Panc1 (cell line): ENCODE measurements at regions not wholly inside any gene's neighbourhood (a gene's known extent, or its start where the extent isn't known, plus 50 kb on each side); places are given as distances from the start of the nearest gene placed in this dataset.

Experiments
- ATAC-seq: fragments of 200-7000 bp; cut with Tn5 transposase; 2 replicates; pipeline ENCODE4 v1.9.1; 2020; ENCODE audit warnings: mild to moderate bottlenecking, moderate library complexity
- BruUV-seq: library from RNA; stranded (reverse); fragments of 400-500 nt; replicated peaks from 2 replicates; lab custom pipeline; 2021; lab: Mats Ljungman, UMichigan
- CTCF ChIA-PET: fragments of 300-600 bp; sonication (Branson Sonifier 250); formaldehyde crosslinking; loops from one replicate; lab custom pipeline; 2022; ENCODE audit warnings: antibody characterized with exemption; lab: Charles Lee
- POLR2A ChIA-PET: fragments of 300-600 bp; sonication (Branson Sonifier 250); formaldehyde crosslinking; loops from one replicate; lab custom pipeline; 2022; ENCODE audit warnings: antibody characterized with exemption; lab: Charles Lee
- DNase-seq: peaks from one replicate; pipeline ENCODE4 v3.0.0-alpha.2; 2010; ENCODE audit warnings: low read depth, low spot score
- H3K27ac ChIP-seq: 2 replicates; pipeline ENCODE4 v1.5.1; 2011; ENCODE audit warnings: mild to moderate bottlenecking, low read length, inconsistent platforms
- H3K27me3 ChIP-seq: fragments of 200-500 bp; sonication (Bioruptor generic); 2 replicates; pipeline ENCODE4 v1.6.0; 2014; ENCODE audit warnings: low read length, inconsistent platforms; ENCODE audit not compliant: control insufficient read depth, insufficient read depth
- H3K36me3 ChIP-seq: fragments of 200-500 bp; sonication (Bioruptor generic); 2 replicates; pipeline ENCODE4 v1.5.1; 2014; ENCODE audit warnings: inconsistent platforms, mild to moderate bottlenecking, low read length, moderate library complexity; ENCODE audit not compliant: control insufficient read depth, insufficient read depth
- H3K4me1 ChIP-seq: 2 replicates; pipeline ENCODE4 v1.5.1; 2011; ENCODE audit warnings: inconsistent platforms, mild to moderate bottlenecking, low read length, moderate library complexity; ENCODE audit not compliant: control insufficient read depth, insufficient read depth
- H3K4me3 ChIP-seq, 2 experiments: 2 replicates each; pipeline ENCODE4 v1.5.1; 2011 to 2012; ENCODE audit warnings: low read depth in 2 of 2, low read length in 2 of 2, mild to moderate bottlenecking in 2 of 2, inconsistent platforms in 1 of 2, moderate library complexity in 1 of 2
- H3K9me3 ChIP-seq: fragments of 200-500 bp; sonication (Bioruptor generic); 2 replicates; pipeline ENCODE4 v1.5.1; 2014; ENCODE audit warnings: low read depth, mild to moderate bottlenecking, inconsistent platforms, low read length, moderate library complexity; ENCODE audit not compliant: control insufficient read depth, insufficient read depth
- POLR2AphosphoS5 ChIP-seq: IDR thresholded peaks from 2 replicates; pipeline ENCODE4 v1.6.1; 2012; ENCODE audit warnings: mild to moderate bottlenecking, low read depth, low read length, moderate library complexity
- SIN3A ChIP-seq: IDR thresholded peaks from 2 replicates; pipeline ENCODE4 v1.6.1; 2012; ENCODE audit warnings: low read depth, mild to moderate bottlenecking, low read length, moderate library complexity, borderline replicate concordance; ENCODE audit not compliant: insufficient read depth
- TCF7L2 ChIP-seq: IDR thresholded peaks from 2 replicates; pipeline ENCODE4 v1.6.1; 2011; ENCODE audit warnings: mild to moderate bottlenecking, low read depth, low read length, inconsistent platforms
- in situ Hi-C: cut with HindIII; loops from 2 replicates; pipeline ENCODE4 v1.10.0; 2016; ENCODE audit warnings: low sequenced_read_pairs, low pct_unique_long_range_greater_than_20kb
- intact Hi-C: fragments of 100-400 bp; cut with micrococcal nuclease; formaldehyde crosslinking; loops from one replicate; pipeline ENCODE4 v1.10.0; 2022; ENCODE audit not compliant: unreplicated experiment
- TF ChIP-seq, protein P1 (sequence below), 2 experiments: IDR thresholded peaks; 2 replicates each; pipeline ENCODE4 v1.6.1; 2011 to 2012; ENCODE audit warnings: low read depth in 2 of 2, control low read depth in 1 of 2, low read length in 1 of 2, mild to moderate bottlenecking in 1 of 2, moderate library complexity in 1 of 2; ENCODE audit not compliant: insufficient read depth in 1 of 2
- TF ChIP-seq, protein P2 (sequence below): fragments of 450-650 bp; IDR thresholded peaks from 2 replicates; pipeline ENCODE4 v1.5.1; 2017; ENCODE audit warnings: mild to moderate bottlenecking

DNA sequence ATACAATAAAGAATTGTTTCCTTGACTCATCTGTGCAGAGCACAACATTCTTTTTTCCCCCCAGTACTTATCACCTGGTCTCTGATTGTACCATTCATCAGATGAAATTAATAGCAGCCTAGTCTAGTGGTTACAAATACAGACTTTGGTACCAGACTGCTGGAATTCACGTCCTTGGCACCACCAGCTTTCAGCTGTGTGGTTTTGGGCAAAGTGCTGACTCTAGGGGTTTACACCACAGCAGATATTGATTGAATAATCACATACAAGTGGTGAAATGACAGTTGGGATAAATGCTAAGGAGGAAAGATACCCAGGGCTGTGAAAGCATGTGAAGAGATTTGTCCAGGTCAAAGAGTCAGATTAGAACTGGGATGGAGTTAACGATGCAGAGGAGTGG, 79.3 kb upstream of the ATP10B start:
- no peaks in the 10 kb centered on the region for H3K36me3 ChIP-seq
- intact Hi-C loops: no loop called here
- POLR2A ChIA-PET: no interaction called here
- ATAC-seq (no peak), DNase-seq (no peak)
- H3K27ac ChIP-seq: no peak overlapping the region
- no peaks in the 10 kb centered on the region for H3K4me1 ChIP-seq
- CTCF ChIA-PET: no interaction called here
- no peaks in the 10 kb centered on the region for H3K9me3 ChIP-seq
- TF ChIP-seq TCF7L2 (no peak), POLR2AphosphoS5 (no peak), SIN3A (no peak)
- TF ChIP-seq, protein P1, sequence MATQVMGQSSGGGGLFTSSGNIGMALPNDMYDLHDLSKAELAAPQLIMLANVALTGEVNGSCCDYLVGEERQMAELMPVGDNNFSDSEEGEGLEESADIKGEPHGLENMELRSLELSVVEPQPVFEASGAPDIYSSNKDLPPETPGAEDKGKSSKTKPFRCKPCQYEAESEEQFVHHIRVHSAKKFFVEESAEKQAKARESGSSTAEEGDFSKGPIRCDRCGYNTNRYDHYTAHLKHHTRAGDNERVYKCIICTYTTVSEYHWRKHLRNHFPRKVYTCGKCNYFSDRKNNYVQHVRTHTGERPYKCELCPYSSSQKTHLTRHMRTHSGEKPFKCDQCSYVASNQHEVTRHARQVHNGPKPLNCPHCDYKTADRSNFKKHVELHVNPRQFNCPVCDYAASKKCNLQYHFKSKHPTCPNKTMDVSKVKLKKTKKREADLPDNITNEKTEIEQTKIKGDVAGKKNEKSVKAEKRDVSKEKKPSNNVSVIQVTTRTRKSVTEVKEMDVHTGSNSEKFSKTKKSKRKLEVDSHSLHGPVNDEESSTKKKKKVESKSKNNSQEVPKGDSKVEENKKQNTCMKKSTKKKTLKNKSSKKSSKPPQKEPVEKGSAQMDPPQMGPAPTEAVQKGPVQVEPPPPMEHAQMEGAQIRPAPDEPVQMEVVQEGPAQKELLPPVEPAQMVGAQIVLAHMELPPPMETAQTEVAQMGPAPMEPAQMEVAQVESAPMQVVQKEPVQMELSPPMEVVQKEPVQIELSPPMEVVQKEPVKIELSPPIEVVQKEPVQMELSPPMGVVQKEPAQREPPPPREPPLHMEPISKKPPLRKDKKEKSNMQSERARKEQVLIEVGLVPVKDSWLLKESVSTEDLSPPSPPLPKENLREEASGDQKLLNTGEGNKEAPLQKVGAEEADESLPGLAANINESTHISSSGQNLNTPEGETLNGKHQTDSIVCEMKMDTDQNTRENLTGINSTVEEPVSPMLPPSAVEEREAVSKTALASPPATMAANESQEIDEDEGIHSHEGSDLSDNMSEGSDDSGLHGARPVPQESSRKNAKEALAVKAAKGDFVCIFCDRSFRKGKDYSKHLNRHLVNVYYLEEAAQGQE (IDR thresholded peaks at IDR 0.05; ENCODE audit: insufficient read depth in 1 of 2, low read depth in 2 of 2, low read length in 1 of 2): no peak
- TF ChIP-seq, protein P2, sequence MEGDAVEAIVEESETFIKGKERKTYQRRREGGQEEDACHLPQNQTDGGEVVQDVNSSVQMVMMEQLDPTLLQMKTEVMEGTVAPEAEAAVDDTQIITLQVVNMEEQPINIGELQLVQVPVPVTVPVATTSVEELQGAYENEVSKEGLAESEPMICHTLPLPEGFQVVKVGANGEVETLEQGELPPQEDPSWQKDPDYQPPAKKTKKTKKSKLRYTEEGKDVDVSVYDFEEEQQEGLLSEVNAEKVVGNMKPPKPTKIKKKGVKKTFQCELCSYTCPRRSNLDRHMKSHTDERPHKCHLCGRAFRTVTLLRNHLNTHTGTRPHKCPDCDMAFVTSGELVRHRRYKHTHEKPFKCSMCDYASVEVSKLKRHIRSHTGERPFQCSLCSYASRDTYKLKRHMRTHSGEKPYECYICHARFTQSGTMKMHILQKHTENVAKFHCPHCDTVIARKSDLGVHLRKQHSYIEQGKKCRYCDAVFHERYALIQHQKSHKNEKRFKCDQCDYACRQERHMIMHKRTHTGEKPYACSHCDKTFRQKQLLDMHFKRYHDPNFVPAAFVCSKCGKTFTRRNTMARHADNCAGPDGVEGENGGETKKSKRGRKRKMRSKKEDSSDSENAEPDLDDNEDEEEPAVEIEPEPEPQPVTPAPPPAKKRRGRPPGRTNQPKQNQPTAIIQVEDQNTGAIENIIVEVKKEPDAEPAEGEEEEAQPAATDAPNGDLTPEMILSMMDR: no peak
- H3K27me3 ChIP-seq: no peaks in the 10 kb centered on the region
- no peak overlapping the region for H3K4me3 ChIP-seq
- BruUV-seq: no TSS peak
- in situ Hi-C loops: no loop called here

DNA sequence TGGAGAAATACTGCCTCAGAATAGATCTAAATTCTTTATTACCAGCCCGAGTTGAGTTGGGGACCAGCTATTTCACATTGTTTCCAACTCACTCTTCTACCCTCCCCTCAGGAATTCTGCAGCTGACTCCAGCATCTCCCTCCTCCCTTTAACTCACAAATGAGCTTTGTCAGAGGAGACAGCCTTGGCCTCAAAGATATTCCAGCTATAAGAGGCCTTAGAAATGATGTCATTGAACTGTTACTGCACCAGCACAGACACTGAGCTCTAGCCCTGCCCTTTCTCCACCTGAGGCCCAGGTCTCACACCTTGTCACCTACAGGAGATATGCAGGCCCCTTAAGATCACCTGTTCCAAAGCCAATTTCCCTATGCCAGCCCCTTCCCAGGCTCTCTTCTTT, 78.4 kb upstream of the ATP10B start:
- no peaks in the 10 kb centered on the region for H3K9me3 ChIP-seq
- intact Hi-C loops (no loop called here), in situ Hi-C loops (no loop called here)
- H3K27me3 ChIP-seq: no peaks in the 10 kb centered on the region
- ATAC-seq: no peak
- no TSS peak for BruUV-seq
- no peak overlapping the region for H3K27ac ChIP-seq
- no peaks in the 10 kb centered on the region for H3K36me3 ChIP-seq
- ChIA-PET POLR2A (no interaction called here), CTCF (no interaction called here)
- no peak for DNase-seq
- no peak overlapping the region for H3K4me3 ChIP-seq
- TF ChIP-seq, protein P2: no peak
- TF ChIP-seq, protein P1 (IDR thresholded peaks at IDR 0.05; ENCODE audit: insufficient read depth in 1 of 2, low read depth in 2 of 2, low read length in 1 of 2): no peak
- TF ChIP-seq POLR2AphosphoS5 (no peak), TCF7L2 (no peak), SIN3A (no peak)
- no peaks in the 10 kb centered on the region for H3K4me1 ChIP-seq
